Natural killer cell (primary cell): ENCODE measurements at regions not wholly inside any gene's neighbourhood (a gene's known extent, or its start where the extent isn't known, plus 50 kb on each side); places are given as distances from the start of the nearest gene placed in this dataset.

Experiments
- ATAC-seq, 3 donors: fragments of 150-1000 bp in 2 of 3; fragments of 200-7000 bp in 1 of 3; cut with Tn5 transposase; 1 replicate in 1 of 3; 2 replicates in 2 of 3; pipeline ENCODE4 v1.10.0; 2021; ENCODE audit warnings: mild to moderate bottlenecking in 2 of 3, moderate library complexity in 2 of 3
- DNase-seq, 2 donors: peaks; one replicate each; pipeline versions ENCODE4 v3.0.0 to v3.0.0-alpha.2; 2013 to 2021; ENCODE audit warnings: mixed read lengths in 1 of 2
- H3K27ac ChIP-seq: one replicate; pipeline ENCODE4 v1.5.1; 2013; ENCODE audit warnings: mild to moderate bottlenecking, low read length
- H3K27me3 ChIP-seq: one replicate; pipeline ENCODE4 v1.6.1; 2013; ENCODE audit warnings: low read length; ENCODE audit not compliant: control insufficient read depth, insufficient read depth
- H3K36me3 ChIP-seq: one replicate; pipeline ENCODE4 v1.6.1; 2013; ENCODE audit warnings: low read length; ENCODE audit not compliant: control insufficient read depth, insufficient read depth
- H3K4me1 ChIP-seq: one replicate; pipeline ENCODE4 v1.6.1; 2013; ENCODE audit warnings: low read length; ENCODE audit not compliant: control insufficient read depth, insufficient read depth
- H3K4me3 ChIP-seq: one replicate; pipeline ENCODE4 v1.5.1; 2013; ENCODE audit warnings: low read length
- H3K9me3 ChIP-seq: one replicate; pipeline ENCODE4 v1.6.1; 2013; ENCODE audit warnings: low read length; ENCODE audit not compliant: control insufficient read depth, insufficient read depth
- H3K27ac Mint-ChIP-seq, 2 donors: one replicate each; pipeline ENCODE4 v1.8.0; 2022; ENCODE audit warnings: mild to moderate bottlenecking in 2 of 2, mixed read lengths in 2 of 2, moderate library complexity in 1 of 2
- H3K27me3 Mint-ChIP-seq, 2 donors: one replicate each; pipeline ENCODE4 v1.8.0; 2022; ENCODE audit warnings: low read depth in 2 of 2, mixed read lengths in 2 of 2
- H3K36me3 Mint-ChIP-seq: one replicate; pipeline ENCODE4 v1.8.0; 2022; ENCODE audit warnings: mixed read lengths
- H3K4me1 Mint-ChIP-seq, 2 donors: one replicate each; pipeline ENCODE4 v1.8.0; 2022; ENCODE audit warnings: mixed read lengths in 2 of 2
- H3K4me3 Mint-ChIP-seq: one replicate; pipeline ENCODE4 v1.8.0; 2022; ENCODE audit warnings: mild to moderate bottlenecking, moderate library complexity, mixed read lengths
- H3K9me3 Mint-ChIP-seq, 2 donors: one replicate each; pipeline ENCODE4 v1.8.0; 2022; ENCODE audit warnings: mixed read lengths in 2 of 2
- CTCF ChIP-seq: fragments of 200-600 bp; IDR thresholded peaks from one replicate; pipeline ENCODE4 v1.8.0; 2022; ENCODE audit warnings: antibody characterized with exemption
- WGBS: methylation state at CpG from one replicate; pipeline ENCODE4 v1.1.7; 2013; ENCODE audit warnings: missing lambda C conversion rate; ENCODE audit not compliant: insufficient coverage; 5-methylcytosine and 5-hydroxymethylcytosine counted together
- intact Hi-C: fragments of 100-400 bp; cut with micrococcal nuclease; formaldehyde crosslinking; loops from one replicate; pipeline ENCODE4 v1.14.2; 2022

- intact Hi-C loops: no loop called here
- H3K4me3 Mint-ChIP-seq: no peak overlapping the region
- TF ChIP-seq CTCF: no peak
Observed at GRCh38 chr3:117874904-117875874, 1159.5 kb downstream of the IGSF11 start.

DNA sequence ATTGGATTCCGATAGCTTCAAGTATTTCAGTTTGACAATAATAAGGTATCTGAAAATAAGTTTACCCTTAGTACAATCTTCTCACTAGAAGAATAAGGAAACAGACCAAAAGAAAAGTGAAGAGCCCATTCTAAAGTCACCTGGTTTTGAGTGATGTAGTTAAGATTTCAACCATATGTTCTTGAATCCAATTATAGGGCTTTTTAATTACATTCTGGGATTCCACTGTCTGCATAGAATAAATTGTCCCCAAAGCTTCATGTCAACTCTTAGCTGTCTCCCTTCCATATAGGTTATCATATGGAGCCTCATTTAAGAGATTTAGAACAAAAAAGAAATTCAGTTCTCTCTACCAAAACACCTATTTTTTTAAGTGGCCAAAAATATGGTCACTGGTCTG, 1158.8 kb downstream of the IGSF11 start:
- intact Hi-C loops: no loop called here
- ATAC-seq (no peak), DNase-seq (no peak)
- no peaks in the 10 kb centered on the region for H3K4me1 ChIP-seq
- Mint-ChIP-seq H3K36me3 (no peaks in the 10 kb centered on the region), H3K9me3 (peaks cover 21% of the 10 kb centered on the region in 2 donors), H3K27ac (no peak overlapping the region), H3K4me3 (no peak overlapping the region), H3K4me1 (no peaks in the 10 kb centered on the region), H3K27me3 (no peaks in the 10 kb centered on the region)
- no CpG with 5 or more reads among the region's 1 CpG for WGBS
- peaks cover 3% of the 10 kb centered on the region for H3K9me3 ChIP-seq
- no peaks in the 10 kb centered on the region for H3K36me3 ChIP-seq
- no peak overlapping the region for H3K4me3 ChIP-seq
- H3K27me3 ChIP-seq: no peaks in the 10 kb centered on the region
- TF ChIP-seq CTCF: no peak
- H3K27ac ChIP-seq: no peak overlapping the region

More at GRCh38 chr3:117874904-117875874, 1159.5 kb downstream of the IGSF11 start:
- H3K9me3 ChIP-seq: peaks cover 3% of the 10 kb centered on the region
- no peaks in the 10 kb centered on the region for H3K4me1 ChIP-seq
- no peaks in the 10 kb centered on the region for H3K36me3 Mint-ChIP-seq
- peaks cover 15% of the 10 kb centered on the region in 2 donors for H3K9me3 Mint-ChIP-seq
- H3K36me3 ChIP-seq: no peaks in the 10 kb centered on the region
- no peak overlapping the region for H3K4me3 ChIP-seq
- H3K27me3 Mint-ChIP-seq: no peaks in the 10 kb centered on the region
- 71% methylated on average over 1 of the region's 1 CpG for WGBS
- no peaks in the 10 kb centered on the region for H3K4me1 Mint-ChIP-seq
- H3K27ac ChIP-seq: no peak overlapping the region
- H3K27me3 ChIP-seq: no peaks in the 10 kb centered on the region
- ATAC-seq (no peak), DNase-seq (no peak)
- H3K27ac Mint-ChIP-seq: no peak overlapping the region

DNA sequence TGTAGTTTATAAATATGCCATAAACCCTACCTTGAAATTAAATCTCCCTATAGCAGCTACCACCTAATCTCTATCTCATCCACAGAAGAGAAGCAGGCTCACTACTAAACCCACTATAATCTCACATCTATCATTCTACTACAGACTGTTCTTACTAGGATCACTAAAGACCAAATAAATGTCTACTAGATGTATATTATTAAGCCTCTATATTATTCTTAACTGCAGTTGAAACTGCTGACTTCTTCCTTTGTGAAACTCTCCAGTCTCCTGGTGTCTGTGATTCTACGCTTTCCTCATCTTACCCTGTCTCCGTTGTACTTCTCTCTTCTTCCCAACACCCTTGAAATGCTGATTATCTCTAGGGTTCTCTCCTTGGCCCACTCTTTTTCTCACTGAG, 1154.0 kb downstream of the IGSF11 start:
- no peaks in the 10 kb centered on the region for H3K27me3 ChIP-seq
- H3K27ac Mint-ChIP-seq: no peak overlapping the region
- no peaks in the 10 kb centered on the region for H3K36me3 Mint-ChIP-seq
- no peak for ATAC-seq
- no peaks in the 10 kb centered on the region for H3K9me3 ChIP-seq
- no peak overlapping the region for H3K4me3 Mint-ChIP-seq
- no peaks in the 10 kb centered on the region for H3K27me3 Mint-ChIP-seq
- H3K9me3 Mint-ChIP-seq: peaks cover 17 to 18% of the 10 kb centered on the region in 2 donors
- DNase-seq: no peak
- 80% methylated on average over 2 of the region's 2 CpGs for WGBS
- intact Hi-C loops: no loop called here
- H3K36me3 ChIP-seq: no peaks in the 10 kb centered on the region
- no peak overlapping the region for H3K4me3 ChIP-seq
- H3K4me1 ChIP-seq: no peaks in the 10 kb centered on the region
- TF ChIP-seq CTCF: no peak
- no peaks in the 10 kb centered on the region for H3K4me1 Mint-ChIP-seq
- H3K27ac ChIP-seq: no peak overlapping the region
